ENCODE measurements at regions not wholly inside any gene's neighbourhood (a gene's known extent, or its start where the extent isn't known, plus 50 kb on each side); places are given as distances from the start of the nearest gene placed in this dataset.

GRCh38 chr6:144855812-144856531 lies 570.8 kb downstream of the UTRN start:
- no peak for TF ChIP-seq CTCF (conservative IDR thresholded peaks at IDR 0.05; ENCODE audit: low read depth, low read length)
- no peak for TF ChIP-seq EZH2 (IDR thresholded peaks at IDR 0.05; ENCODE audit: borderline replicate concordance, low read depth, low read length, poor library complexity, severe bottlenecking)
